Immature natural killer cell (primary cell): ENCODE measurements at regions not wholly inside any gene's neighbourhood (a gene's known extent, or its start where the extent isn't known, plus 50 kb on each side); places are given as distances from the start of the nearest gene placed in this dataset.

Experiments
- DNase-seq, 3 donors: peaks; one replicate each; pipeline ENCODE4 v3.0.0; 2022; ENCODE audit warnings: mixed read lengths in 1 of 3
- H3K27ac Mint-ChIP-seq, 6 donors: one replicate each; pipeline ENCODE4 v1.8.0; 2020; ENCODE audit warnings: mixed read lengths in 6 of 6, mild to moderate bottlenecking in 5 of 6, inconsistent platforms in 4 of 6, moderate library complexity in 3 of 6
- H3K27me3 Mint-ChIP-seq, 3 donors: one replicate each; pipeline ENCODE4 v1.8.0; 2020 to 2021; ENCODE audit warnings: low read depth in 3 of 3, mild to moderate bottlenecking in 3 of 3, mixed read lengths in 3 of 3, moderate library complexity in 3 of 3, inconsistent platforms in 1 of 3
- H3K36me3 Mint-ChIP-seq, 3 donors: one replicate each; pipeline ENCODE4 v1.8.0; 2020; ENCODE audit warnings: mixed read lengths in 3 of 3, inconsistent platforms in 2 of 3, mild to moderate bottlenecking in 2 of 3
- H3K4me1 Mint-ChIP-seq, 2 donors: one replicate each; pipeline ENCODE4 v1.8.0; 2020; ENCODE audit warnings: inconsistent platforms in 2 of 2, mild to moderate bottlenecking in 2 of 2, mixed read lengths in 2 of 2, moderate library complexity in 1 of 2
- H3K4me3 Mint-ChIP-seq, 5 donors: one replicate each; pipeline ENCODE4 v1.8.0; 2020; ENCODE audit warnings: mild to moderate bottlenecking in 5 of 5, mixed read lengths in 5 of 5, inconsistent platforms in 3 of 5, moderate library complexity in 3 of 5
- H3K9me3 Mint-ChIP-seq, 6 donors: one replicate each; pipeline ENCODE4 v1.8.0; 2020; ENCODE audit warnings: mild to moderate bottlenecking in 6 of 6, mixed read lengths in 6 of 6, inconsistent platforms in 4 of 6, moderate library complexity in 3 of 6

DNA sequence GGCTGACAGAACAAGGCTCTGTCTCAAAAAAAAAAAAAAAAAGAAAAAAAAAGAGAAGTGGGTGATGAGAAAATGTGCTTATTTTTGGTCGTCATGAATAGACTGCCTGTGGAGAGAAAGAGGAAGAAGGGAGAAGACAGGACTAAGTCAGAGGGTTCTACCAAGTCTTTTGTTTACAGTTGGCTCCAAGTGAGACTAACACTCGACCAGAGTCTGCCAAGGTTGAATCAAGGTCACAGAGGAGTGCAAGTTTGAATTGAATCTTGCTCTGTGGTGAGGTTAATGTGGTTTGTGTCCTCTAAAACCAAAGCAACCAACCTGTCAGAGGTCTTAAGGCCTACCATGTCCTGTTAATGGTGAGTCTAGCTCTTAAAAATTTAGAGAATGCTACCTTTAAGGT is 334.1 kb upstream of the GRM7 start:
- H3K9me3 Mint-ChIP-seq: peaks cover 5 to 30% (median 21%) of the 10 kb centered on the region in 6 donors
- H3K27me3 Mint-ChIP-seq: no peaks in the 10 kb centered on the region
- no peak for DNase-seq
- no peak overlapping the region for H3K27ac Mint-ChIP-seq
- H3K4me1 Mint-ChIP-seq: no peaks in the 10 kb centered on the region
- H3K36me3 Mint-ChIP-seq: no peaks in the 10 kb centered on the region
- no peak overlapping the region for H3K4me3 Mint-ChIP-seq

DNA sequence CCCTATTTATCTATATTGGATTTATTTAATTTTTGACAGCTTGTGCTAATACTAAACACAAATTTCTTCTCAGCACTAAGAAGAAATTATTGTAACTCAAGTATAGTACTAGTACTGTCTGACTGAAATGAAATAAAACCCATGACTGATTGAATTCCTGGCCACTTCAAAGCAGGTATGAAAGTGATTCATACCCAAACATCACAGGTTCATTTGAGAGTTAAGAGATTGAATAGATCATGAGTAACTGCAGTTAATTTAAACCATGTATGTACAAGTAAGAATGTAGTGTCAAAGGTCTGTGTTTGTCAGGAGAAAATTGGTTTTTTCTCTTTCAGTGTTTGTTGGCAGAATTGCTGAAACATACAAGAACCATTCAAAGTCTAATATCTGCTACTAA is 332.0 kb upstream of the GRM7 start:
- Mint-ChIP-seq H3K9me3 (peaks cover 7 to 29% (median 16%) of the 10 kb centered on the region in 6 donors), H3K36me3 (no peaks in the 10 kb centered on the region), H3K4me1 (no peaks in the 10 kb centered on the region), H3K27me3 (no peaks in the 10 kb centered on the region), H3K4me3 (no peak overlapping the region), H3K27ac (no peak overlapping the region)
- no peak for DNase-seq

DNA sequence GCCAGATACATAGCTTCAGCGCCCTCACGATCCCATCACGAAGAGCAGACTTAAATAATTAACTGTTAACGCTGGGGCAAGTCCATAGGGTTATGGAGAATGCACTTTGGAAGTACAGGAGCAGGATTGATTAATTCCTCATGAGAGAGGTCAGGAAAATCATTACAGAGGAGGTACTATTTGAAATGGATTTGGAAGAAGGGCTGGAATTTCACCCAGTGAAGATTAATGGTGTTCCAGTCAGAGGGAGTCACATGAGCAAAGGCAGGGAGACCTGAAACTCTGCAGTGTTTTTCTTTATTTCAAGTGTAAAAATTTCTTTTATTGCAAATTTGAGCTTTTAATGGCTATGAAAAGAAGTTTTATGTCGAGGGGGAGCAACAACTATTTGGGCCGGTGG is 329.8 kb upstream of the GRM7 start:
- Mint-ChIP-seq H3K36me3 (no peaks in the 10 kb centered on the region), H3K27me3 (no peaks in the 10 kb centered on the region), H3K4me1 (no peaks in the 10 kb centered on the region), H3K27ac (no peak overlapping the region), H3K4me3 (no peak overlapping the region), H3K9me3 (peaks cover 8 to 40% (median 20%) of the 10 kb centered on the region in 6 donors)
- no peak for DNase-seq

DNA sequence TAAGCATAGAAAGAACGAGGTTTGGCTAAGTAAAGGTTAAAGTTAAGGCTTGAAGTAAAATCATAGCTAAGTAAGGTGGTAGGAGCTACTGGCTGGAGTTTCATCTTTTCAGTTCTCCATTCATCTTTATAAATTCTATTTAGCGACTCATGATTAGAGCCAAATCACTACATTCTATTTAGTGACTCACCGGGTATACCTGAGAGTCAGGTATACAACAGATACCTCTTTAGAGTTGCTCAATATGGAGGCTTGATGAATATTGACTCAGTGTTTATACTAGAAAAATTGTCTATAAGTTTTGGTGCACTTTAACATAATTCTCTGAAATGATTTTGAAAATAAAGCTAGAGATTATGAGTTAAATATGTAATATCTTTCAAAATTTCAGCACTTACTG is 328.8 kb upstream of the GRM7 start:
- no peak for DNase-seq
- H3K27me3 Mint-ChIP-seq: peaks cover 0 to 2% (median 0%) of the 10 kb centered on the region in 3 donors
- H3K4me3 Mint-ChIP-seq: no peak overlapping the region
- peaks cover 8 to 44% (median 23%) of the 10 kb centered on the region in 6 donors for H3K9me3 Mint-ChIP-seq
- H3K36me3 Mint-ChIP-seq: no peaks in the 10 kb centered on the region
- H3K27ac Mint-ChIP-seq: no peak overlapping the region
- H3K4me1 Mint-ChIP-seq: no peaks in the 10 kb centered on the region

DNA sequence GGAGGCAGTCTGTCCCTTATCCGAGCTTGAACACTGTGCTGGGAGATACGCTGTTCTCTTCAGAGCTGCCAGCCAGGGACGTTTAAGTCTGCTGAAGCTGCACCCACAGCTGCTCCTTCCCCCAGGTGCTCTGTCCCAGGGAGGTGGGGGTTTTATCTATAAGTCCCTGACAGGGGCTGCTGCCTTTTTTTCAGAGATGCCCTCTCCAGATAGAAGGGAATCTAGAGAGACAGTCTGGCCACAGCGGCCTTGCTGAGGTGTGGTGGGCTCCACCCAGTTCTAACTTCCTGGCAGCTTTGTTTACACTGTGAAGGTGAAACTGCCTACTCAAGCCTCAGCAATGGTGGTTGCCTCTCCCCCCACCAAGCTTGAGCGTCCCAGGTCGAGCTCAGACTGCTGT is 319.9 kb upstream of the GRM7 start:
- Mint-ChIP-seq H3K4me3 (no peak overlapping the region), H3K9me3 (peaks cover 29 to 63% (median 35%) of the 10 kb centered on the region in 6 donors), H3K27ac (no peak overlapping the region), H3K27me3 (peaks cover 0 to 2% (median 2%) of the 10 kb centered on the region in 3 donors), H3K36me3 (peaks cover 0 to 5% (median 0%) of the 10 kb centered on the region in 3 donors), H3K4me1 (no peaks in the 10 kb centered on the region)
- no peak for DNase-seq

DNA sequence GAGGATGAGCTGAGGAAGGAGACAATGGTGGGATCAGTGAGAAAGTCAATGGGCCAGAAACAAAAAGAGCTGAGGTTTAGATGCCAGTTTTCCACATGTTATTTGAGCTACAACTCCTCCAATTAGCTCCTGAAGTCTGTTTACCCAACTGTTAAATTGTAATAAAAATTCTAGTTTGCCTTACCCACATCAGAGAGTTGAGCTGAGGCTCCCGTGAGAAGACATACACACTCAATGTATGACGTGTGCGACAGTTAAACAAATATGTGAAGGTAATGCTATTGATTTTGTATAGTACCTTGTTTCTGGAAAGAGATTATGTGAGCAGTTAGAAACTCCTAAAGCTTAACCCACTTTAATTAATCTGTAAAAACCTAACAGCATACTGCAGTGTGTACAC is 318.1 kb upstream of the GRM7 start:
- Mint-ChIP-seq H3K27ac (no peak overlapping the region), H3K9me3 (peaks cover 19 to 55% (median 29%) of the 10 kb centered on the region in 6 donors)

DNA sequence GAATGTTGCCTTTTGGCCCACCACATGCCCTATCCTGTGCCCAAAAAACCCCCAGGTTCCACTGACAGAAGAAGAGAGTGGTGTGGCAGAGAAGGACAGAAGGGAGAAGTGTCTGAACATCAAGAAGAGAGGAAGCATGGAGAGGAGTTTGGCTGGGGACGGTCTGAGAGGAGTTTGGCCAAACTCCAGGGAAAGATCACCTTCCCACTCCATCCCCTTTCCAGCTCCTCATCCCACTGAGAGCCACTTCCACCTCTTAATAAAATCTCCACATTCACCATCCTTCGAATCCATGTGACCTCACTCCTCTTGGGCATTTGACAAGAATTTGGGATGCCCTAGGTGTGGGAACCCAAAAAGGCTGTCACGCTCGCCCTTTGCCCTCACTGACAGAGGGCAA is 311.6 kb upstream of the GRM7 start:
- DNase-seq: no peak
- no peaks in the 10 kb centered on the region for H3K36me3 Mint-ChIP-seq
- peaks cover 0 to 3% (median 2%) of the 10 kb centered on the region in 3 donors for H3K27me3 Mint-ChIP-seq
- H3K27ac Mint-ChIP-seq: no peak overlapping the region
- no peaks in the 10 kb centered on the region for H3K4me1 Mint-ChIP-seq
- peaks cover 8 to 45% (median 19%) of the 10 kb centered on the region in 6 donors for H3K9me3 Mint-ChIP-seq
- H3K4me3 Mint-ChIP-seq: no peak overlapping the region

More for the DNA sequence above, 318.1 kb upstream of the GRM7 start:
- Mint-ChIP-seq H3K4me3 (no peak overlapping the region), H3K36me3 (peaks cover 0 to 5% (median 0%) of the 10 kb centered on the region in 3 donors), H3K27me3 (peaks cover 0 to 2% (median 0%) of the 10 kb centered on the region in 3 donors), H3K4me1 (no peaks in the 10 kb centered on the region)
- no peak for DNase-seq

DNA sequence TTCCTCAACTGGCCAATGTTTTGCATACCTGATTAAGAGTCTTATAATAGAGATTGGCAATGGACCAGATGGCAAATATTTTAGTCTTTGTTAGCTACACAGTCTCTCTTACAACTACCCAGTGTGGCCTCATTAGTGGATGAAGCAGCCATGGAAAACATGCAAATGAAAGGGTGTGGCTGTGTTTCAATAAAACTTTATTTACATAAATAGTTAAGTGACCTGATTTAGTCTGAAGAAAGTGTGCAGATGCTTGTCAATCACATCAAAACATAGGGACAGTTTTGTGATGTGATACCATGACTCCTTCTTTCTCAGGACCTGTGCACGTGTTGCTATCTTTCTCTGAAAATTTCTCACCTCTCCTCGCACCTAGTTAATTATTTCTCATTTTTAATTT is 309.8 kb upstream of the GRM7 start:
- no peaks in the 10 kb centered on the region for H3K36me3 Mint-ChIP-seq
- no peak overlapping the region for H3K4me3 Mint-ChIP-seq
- H3K27me3 Mint-ChIP-seq: peaks cover 0 to 3% (median 2%) of the 10 kb centered on the region in 3 donors
- no peak for DNase-seq
- no peak overlapping the region for H3K27ac Mint-ChIP-seq
- peaks cover 12 to 40% (median 27%) of the 10 kb centered on the region in 6 donors for H3K9me3 Mint-ChIP-seq
- no peaks in the 10 kb centered on the region for H3K4me1 Mint-ChIP-seq

DNA sequence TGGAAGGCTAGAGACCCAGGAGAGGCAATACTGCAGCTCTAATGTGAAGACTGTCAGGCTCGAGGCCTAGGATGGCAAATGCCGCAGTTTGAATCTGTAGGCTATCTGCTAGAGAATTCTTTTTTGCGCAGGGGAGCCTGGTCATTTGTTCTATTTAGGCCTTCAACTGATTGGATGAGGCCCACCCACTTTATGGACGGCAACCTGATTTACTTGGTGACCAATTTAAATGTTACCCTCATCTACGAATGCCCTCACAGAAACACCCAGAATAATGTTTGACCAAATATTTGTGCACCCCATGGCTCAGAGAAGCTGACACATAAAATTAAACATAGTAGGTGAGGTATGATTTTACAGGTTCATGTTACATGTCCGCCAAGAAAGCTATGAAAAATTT is 300.7 kb upstream of the GRM7 start:
- Mint-ChIP-seq H3K4me1 (no peaks in the 10 kb centered on the region), H3K27ac (no peak overlapping the region), H3K4me3 (no peak overlapping the region), H3K27me3 (peaks cover 0 to 2% (median 1%) of the 10 kb centered on the region in 3 donors), H3K9me3 (peaks cover 9 to 26% (median 21%) of the 10 kb centered on the region in 6 donors), H3K36me3 (no peaks in the 10 kb centered on the region)
- no peak for DNase-seq

DNA sequence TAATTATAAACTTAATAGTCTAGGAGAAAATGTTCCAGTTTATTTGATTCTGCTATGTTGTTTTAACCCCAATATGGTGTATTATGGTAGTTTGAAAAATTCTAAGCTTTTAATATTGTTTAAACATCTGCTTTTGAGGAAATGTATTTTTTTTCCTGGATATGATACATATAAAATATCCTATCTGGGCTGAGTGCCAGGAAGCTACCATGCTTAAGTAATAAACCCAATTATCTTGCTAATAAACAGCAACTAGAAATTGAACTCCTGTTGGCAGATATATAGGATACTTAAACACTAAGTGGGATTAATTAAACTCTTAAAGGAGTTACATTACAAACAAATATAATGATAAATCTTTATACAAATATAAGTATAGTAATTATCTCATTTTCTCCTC is 293.7 kb upstream of the GRM7 start:
- Mint-ChIP-seq H3K4me3 (no peak overlapping the region), H3K9me3 (peaks cover 13 to 42% (median 18%) of the 10 kb centered on the region in 6 donors), H3K27ac (no peak overlapping the region), H3K4me1 (no peaks in the 10 kb centered on the region), H3K27me3 (peaks cover 0 to 3% (median 0%) of the 10 kb centered on the region in 3 donors), H3K36me3 (peaks cover 0 to 6% (median 3%) of the 10 kb centered on the region in 3 donors)
- no peak for DNase-seq

DNA sequence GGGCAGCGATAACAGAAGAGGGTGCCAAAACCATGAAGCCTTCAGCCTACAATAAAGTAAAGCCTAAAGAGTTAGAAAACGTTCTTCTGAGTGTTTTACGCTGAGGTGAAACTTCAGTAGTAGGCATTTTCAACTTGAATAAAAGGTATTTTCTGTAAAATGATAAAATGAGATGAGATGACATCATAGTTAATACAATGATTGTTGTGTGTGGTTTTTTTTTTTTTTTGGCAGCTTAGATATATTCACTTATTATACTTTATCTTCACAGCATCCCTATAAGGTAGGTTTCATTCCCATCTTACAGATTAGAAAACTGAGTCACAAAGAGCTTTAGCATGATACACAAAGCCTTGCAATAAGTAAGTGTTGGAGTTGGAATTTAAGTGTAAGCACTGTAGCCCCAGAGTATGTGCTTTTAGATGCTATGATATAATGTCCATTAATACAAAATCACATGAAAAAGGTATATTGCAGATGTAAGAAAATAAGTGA is 291.9 kb upstream of the GRM7 start:
- peaks cover 0 to 2% (median 0%) of the 10 kb centered on the region in 3 donors for H3K27me3 Mint-ChIP-seq

DNA sequence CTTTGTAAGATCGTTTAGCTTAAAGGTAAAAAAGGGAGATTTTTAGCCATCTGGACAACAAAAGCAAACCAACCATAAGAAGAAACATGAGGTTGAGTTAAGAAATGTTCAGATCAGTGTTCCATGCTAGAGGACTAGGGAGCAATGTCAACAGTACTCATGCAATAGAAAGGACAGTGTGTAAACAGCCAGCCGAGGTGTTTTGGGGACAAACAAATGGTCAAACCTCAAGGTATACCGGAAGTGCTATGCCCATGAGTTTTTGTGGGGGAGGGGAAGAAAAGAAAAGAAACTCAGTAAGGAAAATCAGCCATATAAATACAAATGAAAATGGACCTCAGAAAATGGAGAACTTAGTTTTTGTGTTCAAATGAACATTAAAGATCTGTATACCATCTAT is 289.5 kb upstream of the GRM7 start:
- H3K4me1 Mint-ChIP-seq: no peaks in the 10 kb centered on the region
- peaks cover under 1 to 34% (median 18%) of the 10 kb centered on the region in 6 donors for H3K9me3 Mint-ChIP-seq
- no peak overlapping the region for H3K27ac Mint-ChIP-seq
- DNase-seq: no peak
- H3K4me3 Mint-ChIP-seq: no peak overlapping the region
- H3K36me3 Mint-ChIP-seq: peaks cover 0 to 6% (median 3%) of the 10 kb centered on the region in 3 donors
- H3K27me3 Mint-ChIP-seq: peaks cover 0 to 2% (median 0%) of the 10 kb centered on the region in 3 donors

More for the DNA sequence above, 291.9 kb upstream of the GRM7 start:
- no peak for DNase-seq
- Mint-ChIP-seq H3K36me3 (peaks cover 0 to 6% (median 3%) of the 10 kb centered on the region in 3 donors), H3K9me3 (peaks cover 10 to 41% (median 13%) of the 10 kb centered on the region in 6 donors), H3K27ac (no peak overlapping the region), H3K4me3 (no peak overlapping the region), H3K4me1 (no peaks in the 10 kb centered on the region)

DNA sequence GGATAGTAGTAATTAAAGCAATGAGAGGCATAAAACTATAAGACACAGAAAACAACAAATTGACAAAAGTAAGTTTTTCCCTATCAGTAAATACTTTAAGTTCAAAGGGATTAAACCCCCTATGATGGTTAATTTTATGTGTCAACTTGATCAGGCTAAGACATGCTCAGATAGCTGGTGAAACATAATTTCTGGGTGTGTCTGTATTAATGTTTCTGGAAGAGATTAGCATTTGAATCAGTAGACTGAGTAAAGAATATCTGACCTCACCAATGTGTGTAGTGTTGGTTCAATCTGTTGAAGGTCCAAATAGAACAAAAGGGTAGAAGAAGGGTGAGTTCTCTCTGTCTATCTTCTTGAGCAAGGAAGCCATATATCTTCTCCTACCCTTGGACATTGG is 283.3 kb upstream of the GRM7 start:
- no peaks in the 10 kb centered on the region for H3K27me3 Mint-ChIP-seq

DNA sequence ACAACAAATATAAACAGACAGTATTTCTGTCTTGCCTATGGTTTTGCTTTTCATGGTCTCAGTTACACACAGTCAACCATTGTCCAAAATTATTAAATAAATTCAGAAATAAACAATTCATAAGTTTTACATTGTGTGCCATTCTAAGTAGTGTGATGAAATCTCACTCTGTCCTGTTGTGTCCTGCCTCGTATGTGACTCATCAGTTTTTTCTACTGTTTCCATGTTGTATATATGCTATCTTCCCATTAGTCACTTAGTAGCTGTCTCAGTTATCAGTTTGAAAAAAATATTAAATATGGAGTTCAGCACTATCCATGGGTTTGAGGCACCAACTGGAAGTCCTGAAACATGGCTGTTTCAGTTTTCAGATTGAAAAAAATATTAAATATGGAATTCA is 282.4 kb upstream of the GRM7 start:
- Mint-ChIP-seq H3K27me3 (no peaks in the 10 kb centered on the region), H3K27ac (no peak overlapping the region), H3K4me3 (no peak overlapping the region), H3K36me3 (no peaks in the 10 kb centered on the region), H3K9me3 (peaks cover 0 to 33% (median 12%) of the 10 kb centered on the region in 6 donors), H3K4me1 (no peaks in the 10 kb centered on the region)
- no peak for DNase-seq

More for the DNA sequence above, 283.3 kb upstream of the GRM7 start:
- Mint-ChIP-seq H3K36me3 (no peaks in the 10 kb centered on the region), H3K4me3 (no peak overlapping the region), H3K9me3 (peaks cover 0 to 33% (median 11%) of the 10 kb centered on the region in 6 donors), H3K27ac (no peak overlapping the region), H3K4me1 (no peaks in the 10 kb centered on the region)
- DNase-seq: no peak

DNA sequence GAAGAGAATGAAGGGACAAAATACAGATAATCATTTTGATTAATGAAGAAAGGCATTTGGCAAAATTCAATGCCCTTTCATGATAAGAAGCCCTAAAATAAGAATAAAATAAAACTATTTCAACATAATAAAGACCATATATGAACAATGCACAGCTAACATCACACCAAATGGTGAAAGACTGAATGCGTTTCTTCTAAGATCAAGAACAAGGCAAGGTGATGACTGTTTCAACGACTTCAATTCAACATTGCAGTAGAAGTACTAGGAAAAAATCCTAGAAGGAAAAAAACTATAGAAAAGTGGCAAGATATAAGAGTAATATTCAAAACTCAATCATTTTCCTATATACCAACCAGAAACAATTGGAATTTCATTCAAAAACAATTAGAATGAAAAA is 280.1 kb upstream of the GRM7 start:
- H3K36me3 Mint-ChIP-seq: no peaks in the 10 kb centered on the region
- H3K9me3 Mint-ChIP-seq: peaks cover 4 to 33% (median 12%) of the 10 kb centered on the region in 6 donors
- no peaks in the 10 kb centered on the region for H3K4me1 Mint-ChIP-seq
- H3K4me3 Mint-ChIP-seq: no peak overlapping the region
- no peak overlapping the region for H3K27ac Mint-ChIP-seq
- DNase-seq: no peak
- no peaks in the 10 kb centered on the region for H3K27me3 Mint-ChIP-seq
